ENCODE measurements at regions not wholly inside any gene's neighbourhood (a gene's known extent, or its start where the extent isn't known, plus 50 kb on each side); places are given as distances from the start of the nearest gene placed in this dataset.

- FAIRE-seq: no peak
- DNase-seq (ENCODE audit: insufficient read length, low spot score): no peak
- no peak for TF ChIP-seq CTCF (IDR thresholded peaks at IDR 0.05; ENCODE audit: insufficient read depth, missing control alignments)
These were observed 70.6 kb upstream of the GORAB start for GRCh38 chr1:170461291-170461747.

GRCh38 chr1:170461762-170462384 is 70.1 kb upstream of the GORAB start:
- DNase-seq (ENCODE audit: insufficient read length, low spot score) (no peak), FAIRE-seq (peak; percentile 11)
- no peak for TF ChIP-seq CTCF (IDR thresholded peaks at IDR 0.05; ENCODE audit: insufficient read depth, missing control alignments)

DNA sequence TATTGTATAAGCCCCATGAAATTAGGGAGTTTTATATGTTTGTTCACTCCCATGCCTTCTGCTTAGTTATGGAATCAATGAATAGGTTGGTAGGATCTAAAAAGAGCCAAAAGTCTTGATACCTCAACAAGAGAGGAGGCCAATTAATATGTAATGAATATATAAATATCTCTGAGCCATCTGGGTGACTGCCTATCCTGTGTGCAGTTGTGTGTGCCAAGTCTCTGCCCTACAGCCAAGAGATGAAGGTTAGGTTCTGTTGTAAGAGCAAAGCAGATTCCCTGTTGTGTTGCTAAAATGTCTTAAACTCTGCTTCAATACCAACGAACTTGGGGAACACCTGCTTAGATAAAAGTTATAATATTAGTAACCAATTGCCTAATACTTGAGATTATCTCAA is 61.8 kb upstream of the GORAB start:
- FAIRE-seq (no peak), DNase-seq (ENCODE audit: insufficient read length, low spot score) (no peak)
- TF ChIP-seq CTCF (IDR thresholded peaks at IDR 0.05; ENCODE audit: insufficient read depth, missing control alignments): no peak

DNA sequence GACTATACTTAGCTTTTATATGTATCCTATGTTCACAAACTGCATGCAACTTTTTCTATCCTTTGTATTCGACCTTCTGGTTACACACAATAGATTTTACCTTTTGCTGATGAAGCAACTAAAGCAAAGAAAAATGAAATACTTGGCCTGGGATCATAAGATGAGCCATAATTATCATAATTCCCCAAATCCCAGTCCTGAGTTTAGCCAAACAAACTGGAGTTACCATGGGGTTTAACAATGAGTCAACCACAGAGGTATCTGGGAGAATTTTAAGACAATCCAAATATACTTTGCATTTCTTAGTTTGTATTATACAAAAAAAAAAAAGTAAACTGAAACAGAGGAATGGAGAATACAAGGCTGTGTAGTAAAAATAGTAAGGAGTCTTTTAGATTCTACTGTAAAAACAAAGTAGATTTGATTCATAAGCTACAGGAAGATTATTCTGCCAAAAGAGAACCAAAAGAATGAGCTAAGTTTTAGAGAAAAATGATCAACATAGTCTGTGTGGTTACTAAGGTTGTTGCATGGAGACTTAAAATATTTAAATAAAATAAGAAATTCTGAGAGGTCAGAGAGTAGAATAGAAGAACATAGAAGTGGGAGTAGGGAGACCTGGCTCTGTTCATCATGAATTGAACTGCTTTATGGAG is 60.4 kb upstream of the GORAB start:
- peak; percentile 21 for FAIRE-seq
- no peak for DNase-seq (ENCODE audit: insufficient read length, low spot score)
- no peak for TF ChIP-seq CTCF (IDR thresholded peaks at IDR 0.05; ENCODE audit: insufficient read depth, missing control alignments)

DNA sequence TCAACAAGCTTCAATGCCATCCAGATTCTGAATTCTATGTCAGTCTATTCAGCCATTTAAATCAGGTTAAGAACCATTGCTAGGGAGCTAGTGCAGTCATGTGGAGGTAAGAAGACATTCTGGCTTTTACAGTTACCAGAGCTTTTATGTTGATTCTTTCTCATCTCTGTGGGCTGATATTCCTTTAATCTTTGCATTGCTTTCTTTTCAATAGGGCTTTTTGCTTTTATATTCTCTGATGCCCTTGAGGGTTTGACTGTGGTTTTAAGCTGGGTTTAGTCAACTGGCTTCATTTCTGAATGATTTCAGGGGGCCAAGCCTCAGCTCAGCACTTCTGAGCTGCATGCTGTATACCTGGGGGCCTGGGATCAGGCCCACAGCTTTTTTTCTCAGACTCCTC is 51.0 kb upstream of the GORAB start:
- no peak for FAIRE-seq
- no peak for DNase-seq (ENCODE audit: insufficient read length, low spot score)
- no peak for TF ChIP-seq CTCF (IDR thresholded peaks at IDR 0.05; ENCODE audit: insufficient read depth, missing control alignments)

Measured in D721Med (cell line).